Endothelial cell of umbilical vein (primary cell): ENCODE measurements at regions not wholly inside any gene's neighbourhood (a gene's known extent, or its start where the extent isn't known, plus 50 kb on each side); places are given as distances from the start of the nearest gene placed in this dataset.

Experiments used
- BruUV-seq: library from RNA; stranded (reverse); fragments of 400-500 nt; replicated peaks from 2 replicates; lab custom pipeline; 2021; lab: Mats Ljungman, UMichigan
- CTCF ChIA-PET: fragments of 300-600, 350-600 bp; sonication (Branson Sonifier 250); formaldehyde crosslinking; loops from one replicate; lab custom pipeline; 2021; ENCODE audit warnings: antibody characterized with exemption, inconsistent platforms; lab: Charles Lee
- POLR2A ChIA-PET: fragments of 300-600, 350-600 bp; sonication (Branson Sonifier 250); formaldehyde crosslinking; loops from one replicate; lab custom pipeline; 2021; ENCODE audit warnings: antibody characterized with exemption, inconsistent platforms; lab: Charles Lee
- DNase-seq: peaks from one replicate; pipeline ENCODE4 v3.0.0-alpha.2; 2011; ENCODE audit warnings: low read depth, low spot score
- FAIRE-seq: peaks from 2 replicates; lab custom pipeline; 2011; peaks lifted over from hg19 to GRCh38; lab: Jason Lieb, UNC
- H2AFZ ChIP-seq: 2 replicates; pipeline ENCODE4 v1.6.0; 2012; ENCODE audit warnings: low read depth, low read length, control low read depth, inconsistent platforms
- H3K27ac ChIP-seq: 2 replicates; pipeline ENCODE4 v1.5.1; 2011; ENCODE audit warnings: low read depth, mild to moderate bottlenecking, control low read depth, low read length, moderate library complexity; ENCODE audit not compliant: insufficient read depth
- H3K27me3 ChIP-seq, 2 experiments: 2 replicates each; pipeline versions ENCODE4 v1.6.0 to v1.6.1; 2011; ENCODE audit warnings: low read length in 2 of 2, mixed read lengths in 1 of 2; ENCODE audit not compliant: control insufficient read depth in 2 of 2, insufficient read depth in 2 of 2
- H3K36me3 ChIP-seq, 2 experiments: 2 replicates in 1 of 2; 3 replicates in 1 of 2; pipeline ENCODE4 v1.5.1; 2011; ENCODE audit warnings: low read length in 2 of 2, mild to moderate bottlenecking in 1 of 2, moderate library complexity in 1 of 2; ENCODE audit not compliant: control insufficient read depth in 2 of 2, insufficient read depth in 2 of 2; ENCODE audit errors: extremely low read depth in 1 of 2
- H3K4me1 ChIP-seq: 3 replicates; pipeline ENCODE4 v1.5.1; 2011; ENCODE audit warnings: mild to moderate bottlenecking, low read length; ENCODE audit not compliant: control insufficient read depth, insufficient read depth; ENCODE audit errors: extremely low read depth
- H3K4me2 ChIP-seq: 2 replicates; pipeline ENCODE4 v1.6.1; 2011; ENCODE audit warnings: low read length, control low read depth, mixed read lengths; ENCODE audit not compliant: insufficient read depth
- H3K4me3 ChIP-seq, 3 experiments: fragments of 200-600 bp in 1 of 3; sonication (generic), shearing (Covaris generic) in 1 of 3; replicated peaks in 1 of 3; 2 replicates each; pipeline ENCODE4 v1.5.1; 2011 to 2016; ENCODE audit warnings: control low read depth in 3 of 3, low read length in 3 of 3, mild to moderate bottlenecking in 2 of 3, inconsistent platforms in 1 of 3, low read depth in 1 of 3, moderate library complexity in 1 of 3; ENCODE audit not compliant: insufficient read depth in 1 of 3
- H3K79me2 ChIP-seq: 2 replicates; pipeline ENCODE4 v1.6.0; 2012; ENCODE audit warnings: low read length, inconsistent platforms; ENCODE audit not compliant: control insufficient read depth, insufficient read depth
- H3K9ac ChIP-seq: replicated peaks from 2 replicates; pipeline ENCODE3; 2011; ENCODE audit warnings: low read length, control low read depth; ENCODE audit not compliant: insufficient read depth; ENCODE audit errors: extremely low read depth
- H3K9me1 ChIP-seq: replicated peaks from 3 replicates; pipeline ENCODE4 v1.6.0; 2011; ENCODE audit warnings: mild to moderate bottlenecking, low read length; ENCODE audit not compliant: control insufficient read depth, insufficient read depth; ENCODE audit errors: extremely low read depth
- H3K9me3 ChIP-seq: replicated peaks from 2 replicates; pipeline ENCODE4 v1.5.1; 2012; ENCODE audit warnings: low read length, inconsistent platforms; ENCODE audit not compliant: control insufficient read depth, insufficient read depth
- H4K20me1 ChIP-seq: replicated peaks from 2 replicates; pipeline ENCODE3; 2011; ENCODE audit warnings: mild to moderate bottlenecking, low read length; ENCODE audit not compliant: control insufficient read depth, insufficient read depth; ENCODE audit errors: extremely low read depth
- CTCF ChIP-seq, 2 donors: IDR thresholded peaks; 1 replicate in 1 of 2; 2 replicates in 1 of 2; pipeline ENCODE4 v1.5.1; 2011; ENCODE audit warnings: low read length in 2 of 2, mild to moderate bottlenecking in 2 of 2, moderate library complexity in 2 of 2, control low read depth in 1 of 2, inconsistent platforms in 1 of 2, low read depth in 1 of 2; ENCODE audit not compliant: insufficient read depth in 1 of 2; ENCODE audit errors: extremely low read depth in 1 of 2
- EZH2 ChIP-seq: IDR thresholded peaks from 2 replicates; pipeline ENCODE4 v1.6.1; 2012; ENCODE audit warnings: borderline replicate concordance, low read depth, mild to moderate bottlenecking, moderate library complexity, low read length, inconsistent platforms; ENCODE audit not compliant: severe bottlenecking
- FOS ChIP-seq: IDR thresholded peaks from 2 replicates; pipeline ENCODE4 v1.6.1; 2011; ENCODE audit warnings: mild to moderate bottlenecking, low read length, moderate library complexity, borderline replicate concordance; ENCODE audit not compliant: insufficient read depth
- GATA2 ChIP-seq: IDR thresholded peaks from 2 replicates; pipeline ENCODE4 v1.7.0; 2011; ENCODE audit warnings: low read depth, mild to moderate bottlenecking, moderate library complexity, mixed read lengths, low read length; ENCODE audit not compliant: insufficient read length, insufficient read depth
- JUN ChIP-seq: IDR thresholded peaks from 2 replicates; pipeline ENCODE4 v1.6.1; 2011; ENCODE audit warnings: borderline replicate concordance, low read depth; ENCODE audit not compliant: insufficient read length, insufficient read depth
- MAX ChIP-seq: IDR thresholded peaks from 2 replicates; pipeline ENCODE4 v1.6.1; 2011; ENCODE audit not compliant: insufficient read depth, insufficient read length
- MYC ChIP-seq: IDR thresholded peaks from one replicate; pipeline ENCODE4 v1.6.1; 2011; ENCODE audit warnings: mild to moderate bottlenecking, low read depth, low read length
- POLR2A ChIP-seq: IDR thresholded peaks from 2 replicates; pipeline ENCODE4 v1.6.1; 2012; ENCODE audit warnings: low read depth, mild to moderate bottlenecking, control low read depth, low read length
- POLR2AphosphoS5 ChIP-seq: IDR thresholded peaks from 2 replicates; pipeline ENCODE4 v1.6.1; 2012; ENCODE audit warnings: low read depth, mild to moderate bottlenecking, control low read depth, low read length, moderate library complexity; ENCODE audit not compliant: insufficient read depth
- dilution Hi-C: fragments of 300-500 bp; cut with MboI; formaldehyde crosslinking; loops from one replicate; pipeline ENCODE4 v1.15.0; 2019; ENCODE audit warnings: low sequenced_read_pairs; ENCODE audit not compliant: extremely low pct_ligation_motif_present
- intact Hi-C: fragments of 100-400 bp; cut with micrococcal nuclease; formaldehyde crosslinking; loops from one replicate; pipeline ENCODE4 v1.10.0; 2022

GRCh38 chr20:51869002-51869401 lies 66.7 kb upstream of the SALL4 start:
- H3K9me1 ChIP-seq: no peaks in the 10 kb centered on the region
- no peak overlapping the region for H3K4me2 ChIP-seq
- no peak overlapping the region for H3K9ac ChIP-seq
- CTCF ChIA-PET: interaction anchor here (1.1 kb wide), 1 partner anchor 15 kb away, joined by 3 read pairs; no protein-coding TSS in a partner anchor
- H4K20me1 ChIP-seq: no peaks in the 10 kb centered on the region
- no peaks in the 10 kb centered on the region for H3K36me3 ChIP-seq
- no peak overlapping the region for H2AFZ ChIP-seq
- no peaks in the 10 kb centered on the region for H3K4me1 ChIP-seq
- no peaks in the 10 kb centered on the region for H3K9me3 ChIP-seq
- dilution Hi-C loops (no loop called here), intact Hi-C loops (no loop called here)
- H3K27me3 ChIP-seq: no peaks in the 10 kb centered on the region
- FAIRE-seq (no peak), DNase-seq (no peak)
- no peaks in the 10 kb centered on the region for H3K79me2 ChIP-seq
- TF ChIP-seq CTCF (IDR thresholded peaks at IDR 0.05; ENCODE audit: extremely low read depth in 1 of 2, insufficient read depth in 1 of 2, low read depth in 1 of 2, low read length in 2 of 2): no peak
- TF ChIP-seq JUN: no peak
- no peak for TF ChIP-seq EZH2
- no peak for TF ChIP-seq POLR2A
- TF ChIP-seq POLR2AphosphoS5: no peak
- TF ChIP-seq MYC: no peak
- no peak for TF ChIP-seq MAX
- TF ChIP-seq FOS: no peak
- TF ChIP-seq GATA2: no peak
- H3K27ac ChIP-seq: no peak overlapping the region
- POLR2A ChIA-PET: no interaction called here
- BruUV-seq: no TSS peak
- H3K4me3 ChIP-seq: no peak overlapping the region
